ENCODE measurements at regions not wholly inside any gene's neighbourhood (a gene's known extent, or its start where the extent isn't known, plus 50 kb on each side); places are given as distances from the start of the nearest gene placed in this dataset.
"Not testable (repeated sequence)": the region's sequence is repeated elsewhere in the genome, so short reads cannot be mapped to it uniquely, and the experiment has no call there.

GRCh38 chr15:92796161-92796611 is 103.9 kb upstream of the CHD2 start:
- H3K27me3 ChIP-seq (ENCODE audit: control insufficient read depth, insufficient read depth) = no peaks in the 10 kb centered on the region
- intact Hi-C loops (cut with DNase I) = no loop called here
- H3K4me3 ChIP-seq (ENCODE audit: low read length) = no peak overlapping the region
- H3K27ac ChIP-seq (ENCODE audit: low read length) = no peak overlapping the region
- no peak for ATAC-seq
- 56% methylated on average over 1 of the region's 1 CpG for WGBS
- no peak for DNase-seq
- no peaks in the 10 kb centered on the region for H3K9me3 ChIP-seq (ENCODE audit: control insufficient read depth, low read length)
- no peaks in the 10 kb centered on the region for H3K4me1 ChIP-seq (ENCODE audit: control insufficient read depth, insufficient read depth, low read length)

DNA sequence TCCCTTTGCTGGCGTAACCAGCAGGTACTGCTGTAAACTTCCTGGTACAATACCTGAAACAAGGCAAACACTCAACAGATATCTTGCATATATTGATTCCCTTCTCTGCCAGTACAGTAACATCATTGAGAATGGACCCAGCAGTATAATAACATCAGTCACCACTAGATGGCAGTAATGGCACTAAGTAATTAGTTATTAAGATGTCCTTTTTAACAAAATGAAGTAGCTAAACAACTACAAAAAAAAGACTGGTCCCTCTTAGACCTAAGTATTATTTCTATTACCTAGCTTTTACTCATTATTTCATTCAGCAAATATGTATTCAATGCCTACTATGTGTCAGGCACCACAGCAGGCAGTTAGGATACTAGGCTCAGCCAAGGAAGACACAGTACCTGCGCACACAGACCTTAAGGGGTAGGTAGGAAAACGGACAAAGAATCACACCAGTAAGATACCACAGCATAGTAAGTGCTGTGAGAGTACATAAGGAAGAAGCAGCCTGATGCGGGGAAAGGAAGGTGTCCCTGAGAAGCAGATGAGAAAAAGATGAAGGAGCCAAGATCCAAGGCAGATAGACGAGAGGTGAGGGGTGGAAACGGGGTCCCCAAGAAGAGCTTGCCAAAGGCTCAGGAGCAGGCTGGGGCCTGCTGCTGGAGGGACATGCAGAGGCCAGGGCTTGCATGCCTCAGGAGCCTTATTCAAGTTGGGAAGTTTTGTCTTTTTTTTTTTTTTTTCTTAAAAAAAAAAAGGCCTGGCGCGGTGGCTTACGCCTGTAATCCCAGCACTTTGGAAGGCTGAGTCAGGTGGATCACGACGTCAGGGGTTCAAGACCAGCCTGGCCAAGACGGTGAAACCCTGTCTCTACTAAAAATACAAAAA is 102.7 kb upstream of the CHD2 start:
- Histone ChIP-seq H3K27ac (ENCODE audit: low read length) (no peak overlapping the region), H3K27me3 (ENCODE audit: control insufficient read depth, insufficient read depth) (no peaks in the 10 kb centered on the region), H3K9me3 (ENCODE audit: control insufficient read depth, low read length) (no peaks in the 10 kb centered on the region), H3K4me3 (ENCODE audit: low read length) (no peak overlapping the region), H3K4me1 (ENCODE audit: control insufficient read depth, insufficient read depth, low read length) (peaks cover 3% of the 10 kb centered on the region)
- intact Hi-C loops (cut with DNase I) = no loop called here
- ATAC-seq = peak; percentile 50 to 55
- 74% methylated on average over 12 of the region's 12 CpGs for WGBS
- DNase-seq = no peak

DNA sequence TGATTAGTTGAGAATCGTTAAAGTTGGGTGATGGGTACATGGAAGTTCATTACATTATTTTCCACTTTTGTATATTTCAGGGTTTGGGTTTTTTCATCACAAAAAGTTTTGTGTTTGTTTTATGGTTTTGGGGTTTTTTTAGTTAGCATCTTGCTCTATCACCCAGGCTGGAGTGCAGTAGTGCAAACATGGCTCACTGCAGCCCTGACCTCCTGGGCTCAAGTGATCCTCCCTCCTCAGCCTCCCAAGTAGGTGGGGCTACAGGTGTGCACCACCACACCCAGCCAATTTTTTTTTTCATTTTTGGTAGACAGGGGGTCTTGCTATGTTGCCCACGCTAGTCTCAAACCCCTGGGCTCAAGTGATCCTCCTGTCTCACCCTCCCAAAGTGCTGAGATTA is 100.1 kb upstream of the CHD2 start:
- no peak overlapping the region for H3K4me3 ChIP-seq (ENCODE audit: low read length)
- H3K27me3 ChIP-seq (ENCODE audit: control insufficient read depth, insufficient read depth) = no peaks in the 10 kb centered on the region
- H3K27ac ChIP-seq (ENCODE audit: low read length) = no peak overlapping the region
- intact Hi-C loops (cut with DNase I) = loop anchor here in 3 of 4 donors (10.0 kb wide), 3 partner anchors 125 to 225 kb away; no protein-coding TSS in a partner anchor
- no peaks in the 10 kb centered on the region for H3K9me3 ChIP-seq (ENCODE audit: control insufficient read depth, low read length)
- no peak for ATAC-seq
- no peak for DNase-seq
- WGBS = 97% methylated on average over 2 of the region's 2 CpGs
- peaks cover 5% of the 10 kb centered on the region for H3K4me1 ChIP-seq (ENCODE audit: control insufficient read depth, insufficient read depth, low read length)

DNA sequence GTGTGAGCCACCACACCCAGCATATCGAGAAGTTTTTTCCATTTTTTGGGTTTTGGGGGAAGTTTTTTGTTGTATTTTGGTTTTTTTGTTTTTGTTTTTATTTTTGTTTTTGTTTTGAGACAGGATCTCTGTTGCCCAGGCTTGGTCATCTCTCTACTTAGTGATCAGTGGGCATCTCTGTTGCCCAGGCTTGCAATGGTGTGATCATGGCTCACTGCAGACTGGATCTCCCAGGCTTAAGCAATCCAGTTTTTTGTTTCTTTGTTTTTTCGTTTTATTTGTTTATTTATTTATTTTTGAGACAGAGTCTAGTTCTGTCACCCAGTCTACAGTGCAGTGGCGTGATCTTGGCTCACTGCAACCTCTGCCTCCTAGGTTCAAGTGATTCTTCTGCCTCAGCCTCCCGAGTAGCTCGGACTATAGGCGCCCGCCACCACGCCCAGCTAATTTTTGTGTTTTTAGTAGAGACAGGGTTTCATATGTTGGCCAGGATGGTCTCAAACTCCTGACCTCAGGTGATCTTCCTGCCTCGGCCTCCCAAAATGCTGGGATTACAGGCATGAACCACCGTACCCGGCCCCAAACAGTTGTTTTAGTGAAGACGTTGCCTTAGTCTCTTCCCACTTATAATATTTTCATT is 99.6 kb upstream of the CHD2 start:
- 97% methylated on average over 12 of the region's 12 CpGs for WGBS
- not testable (repeated sequence) for ATAC-seq; H3K9me3 ChIP-seq (ENCODE audit: control insufficient read depth, low read length); H3K27me3 ChIP-seq (ENCODE audit: control insufficient read depth, insufficient read depth); H3K27ac ChIP-seq (ENCODE audit: low read length); DNase-seq; H3K4me3 ChIP-seq (ENCODE audit: low read length); H3K4me1 ChIP-seq (ENCODE audit: control insufficient read depth, insufficient read depth, low read length)
- intact Hi-C loops (cut with DNase I) = loop anchor here in 3 of 4 donors (10.0 kb wide), 3 partner anchors 124 to 224 kb away; no protein-coding TSS in a partner anchor

GRCh38 chr15:92801056-92801773 is 98.9 kb upstream of the CHD2 start:
- H3K9me3 ChIP-seq (ENCODE audit: control insufficient read depth, low read length); H3K27me3 ChIP-seq (ENCODE audit: control insufficient read depth, insufficient read depth); ATAC-seq; H3K4me1 ChIP-seq (ENCODE audit: control insufficient read depth, insufficient read depth, low read length); H3K4me3 ChIP-seq (ENCODE audit: low read length): not testable (repeated sequence)
- peak in 1 of 3 donors; percentile 24 for DNase-seq
- H3K27ac ChIP-seq (ENCODE audit: low read length) = peak overlapping the region; percentile 71
- intact Hi-C loops (cut with DNase I) = loop anchor here in 3 of 4 donors (10.0 kb wide), 3 partner anchors 124 to 224 kb away; no protein-coding TSS in a partner anchor
- 90% methylated on average over 13 of the region's 13 CpGs for WGBS

GRCh38 chr15:92801774-92802464 is 98.2 kb upstream of the CHD2 start:
- intact Hi-C loops (cut with DNase I) = loop anchor here in 3 of 4 donors (10.0 kb wide), 3 partner anchors 123 to 223 kb away; no protein-coding TSS in a partner anchor
- Histone ChIP-seq H3K4me3 (ENCODE audit: low read length) (no peak overlapping the region), H3K4me1 (ENCODE audit: control insufficient read depth, insufficient read depth, low read length) (peaks cover 5% of the 10 kb centered on the region), H3K27ac (ENCODE audit: low read length) (peak overlapping the region; percentile 89), H3K9me3 (ENCODE audit: control insufficient read depth, low read length) (no peaks in the 10 kb centered on the region), H3K27me3 (ENCODE audit: control insufficient read depth, insufficient read depth) (no peaks in the 10 kb centered on the region)
- 57% methylated on average over 5 of the region's 5 CpGs for WGBS
- ATAC-seq (peak; percentile 7 to 21), DNase-seq (peak; percentile 76 to 86 (median 81))

DNA sequence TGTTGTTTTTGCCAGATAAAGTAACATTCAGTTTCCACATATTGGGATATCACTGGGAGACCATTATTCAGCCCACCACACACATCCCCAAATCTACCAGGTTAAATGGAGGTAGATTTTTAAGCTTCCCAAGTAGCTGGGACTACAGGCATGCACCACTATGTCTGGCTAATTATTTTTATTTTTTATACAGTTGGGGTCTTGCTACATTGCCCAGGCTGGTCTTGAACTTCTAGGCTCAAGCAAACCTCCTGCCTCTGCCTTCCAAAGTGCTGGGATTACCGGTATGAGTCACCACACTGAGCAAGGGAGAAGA is 96.6 kb upstream of the CHD2 start:
- Histone ChIP-seq H3K4me3 (ENCODE audit: low read length) (no peak overlapping the region), H3K9me3 (ENCODE audit: control insufficient read depth, low read length) (no peaks in the 10 kb centered on the region), H3K27me3 (ENCODE audit: control insufficient read depth, insufficient read depth) (no peaks in the 10 kb centered on the region), H3K4me1 (ENCODE audit: control insufficient read depth, insufficient read depth, low read length) (peaks cover 5% of the 10 kb centered on the region), H3K27ac (ENCODE audit: low read length) (peak overlapping the region; percentile 92)
- 60% methylated on average over 1 of the region's 1 CpG for WGBS
- intact Hi-C loops (cut with DNase I) = loop anchor here in 3 of 4 donors (10.0 kb wide), 3 partner anchors 121 to 221 kb away; no protein-coding TSS in a partner anchor
- no peak for DNase-seq
- ATAC-seq = no peak

- H3K27me3 ChIP-seq (ENCODE audit: control insufficient read depth, insufficient read depth) = no peaks in the 10 kb centered on the region
- ATAC-seq (peak; percentile 76 to 81), DNase-seq (peak; percentile 63 to 80 (median 79))
- no peak overlapping the region for H3K4me3 ChIP-seq (ENCODE audit: low read length)
- 52% methylated on average over 5 of the region's 5 CpGs for WGBS
- peaks cover 5% of the 10 kb centered on the region for H3K4me1 ChIP-seq (ENCODE audit: control insufficient read depth, insufficient read depth, low read length)
- intact Hi-C loops (cut with DNase I) = loop anchor here in 3 of 4 donors (10.0 kb wide), 3 partner anchors 121 to 221 kb away; no protein-coding TSS in a partner anchor
- no peaks in the 10 kb centered on the region for H3K9me3 ChIP-seq (ENCODE audit: control insufficient read depth, low read length)
- H3K27ac ChIP-seq (ENCODE audit: low read length) = peak overlapping the region; percentile 92
These were observed 96.1 kb upstream of the CHD2 start for GRCh38 chr15:92803852-92804609.

DNA sequence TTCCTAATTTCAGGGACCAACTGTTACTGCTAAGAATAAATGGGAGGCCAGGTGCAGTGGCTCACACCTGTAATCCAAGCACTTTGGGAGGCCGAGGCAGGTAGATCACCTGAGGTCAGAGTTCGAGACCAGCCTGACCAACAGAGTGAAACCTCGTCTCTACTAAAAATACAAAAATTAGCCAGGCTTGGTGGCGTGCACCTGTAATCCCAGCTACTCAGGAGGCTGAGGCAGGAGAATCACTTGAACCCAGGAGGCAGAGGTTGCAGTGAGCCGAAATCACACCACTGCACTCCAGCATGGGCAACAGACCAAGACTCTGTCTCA is 95.6 kb upstream of the CHD2 start:
- not testable (repeated sequence) for H3K9me3 ChIP-seq (ENCODE audit: control insufficient read depth, low read length); DNase-seq; ATAC-seq; H3K4me1 ChIP-seq (ENCODE audit: control insufficient read depth, insufficient read depth, low read length); H3K4me3 ChIP-seq (ENCODE audit: low read length); H3K27me3 ChIP-seq (ENCODE audit: control insufficient read depth, insufficient read depth)
- peak overlapping the region; percentile 92 for H3K27ac ChIP-seq (ENCODE audit: low read length)
- WGBS = 96% methylated on average over 5 of the region's 5 CpGs
- intact Hi-C loops (cut with DNase I) = loop anchor here in 3 of 4 donors (10.0 kb wide), 3 partner anchors 120 to 220 kb away; no protein-coding TSS in a partner anchor
